ENCODE measurements at regions not wholly inside any gene's neighbourhood (a gene's known extent, or its start where the extent isn't known, plus 50 kb on each side); places are given as distances from the start of the nearest gene placed in this dataset.

DNA sequence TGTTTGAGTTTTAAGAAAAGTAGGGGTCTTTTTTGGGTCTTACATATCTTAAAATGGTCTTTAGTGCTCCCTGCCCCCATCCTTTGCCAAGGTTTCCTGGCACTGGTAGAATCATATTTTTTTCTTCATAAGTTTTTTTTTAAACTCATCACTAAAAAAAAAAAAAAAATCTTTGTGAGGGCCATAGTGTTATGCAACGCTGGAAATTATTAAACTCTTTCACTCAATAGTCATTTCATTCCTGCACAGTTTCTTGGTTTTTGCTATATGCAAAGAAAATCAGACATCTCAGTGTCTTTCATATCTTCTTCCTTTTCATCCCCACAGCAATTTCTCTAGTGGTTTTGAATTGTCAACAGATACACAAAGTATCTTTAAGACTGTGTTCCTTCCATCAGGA lies 95.6 kb downstream of the TMA16 start:
- H3K4me1 ChIP-seq (ENCODE audit: control insufficient read depth in 4 of 4, insufficient read depth in 4 of 4, low read length in 3 of 4), result no peaks in the 10 kb centered on the region
- WGBS, result 60% methylated on average over 1 of the region's 1 CpG
- H3K36me3 ChIP-seq (ENCODE audit: control insufficient read depth in 4 of 4, insufficient read depth in 3 of 4, low read depth in 1 of 4, low read length in 3 of 4), result no peaks in the 10 kb centered on the region
- H3K27ac ChIP-seq (ENCODE audit: low read depth in 1 of 2, low read length in 2 of 2), result no peak overlapping the region
- DNase-seq (ENCODE audit: low spot score), result no peak
- no peak for TF ChIP-seq EGR1 (IDR thresholded peaks at IDR 0.05; ENCODE audit: low read depth in 2 of 2)
- no peak for TF ChIP-seq JUND (IDR thresholded peaks at IDR 0.05)
- no peak for TF ChIP-seq SP1 (IDR thresholded peaks at IDR 0.05)
- no peak for TF ChIP-seq RAD21 (IDR thresholded peaks at IDR 0.05)
- TF ChIP-seq, protein P1, sequence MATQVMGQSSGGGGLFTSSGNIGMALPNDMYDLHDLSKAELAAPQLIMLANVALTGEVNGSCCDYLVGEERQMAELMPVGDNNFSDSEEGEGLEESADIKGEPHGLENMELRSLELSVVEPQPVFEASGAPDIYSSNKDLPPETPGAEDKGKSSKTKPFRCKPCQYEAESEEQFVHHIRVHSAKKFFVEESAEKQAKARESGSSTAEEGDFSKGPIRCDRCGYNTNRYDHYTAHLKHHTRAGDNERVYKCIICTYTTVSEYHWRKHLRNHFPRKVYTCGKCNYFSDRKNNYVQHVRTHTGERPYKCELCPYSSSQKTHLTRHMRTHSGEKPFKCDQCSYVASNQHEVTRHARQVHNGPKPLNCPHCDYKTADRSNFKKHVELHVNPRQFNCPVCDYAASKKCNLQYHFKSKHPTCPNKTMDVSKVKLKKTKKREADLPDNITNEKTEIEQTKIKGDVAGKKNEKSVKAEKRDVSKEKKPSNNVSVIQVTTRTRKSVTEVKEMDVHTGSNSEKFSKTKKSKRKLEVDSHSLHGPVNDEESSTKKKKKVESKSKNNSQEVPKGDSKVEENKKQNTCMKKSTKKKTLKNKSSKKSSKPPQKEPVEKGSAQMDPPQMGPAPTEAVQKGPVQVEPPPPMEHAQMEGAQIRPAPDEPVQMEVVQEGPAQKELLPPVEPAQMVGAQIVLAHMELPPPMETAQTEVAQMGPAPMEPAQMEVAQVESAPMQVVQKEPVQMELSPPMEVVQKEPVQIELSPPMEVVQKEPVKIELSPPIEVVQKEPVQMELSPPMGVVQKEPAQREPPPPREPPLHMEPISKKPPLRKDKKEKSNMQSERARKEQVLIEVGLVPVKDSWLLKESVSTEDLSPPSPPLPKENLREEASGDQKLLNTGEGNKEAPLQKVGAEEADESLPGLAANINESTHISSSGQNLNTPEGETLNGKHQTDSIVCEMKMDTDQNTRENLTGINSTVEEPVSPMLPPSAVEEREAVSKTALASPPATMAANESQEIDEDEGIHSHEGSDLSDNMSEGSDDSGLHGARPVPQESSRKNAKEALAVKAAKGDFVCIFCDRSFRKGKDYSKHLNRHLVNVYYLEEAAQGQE (IDR thresholded peaks at IDR 0.05), result no peak
- TF ChIP-seq, protein P2, sequence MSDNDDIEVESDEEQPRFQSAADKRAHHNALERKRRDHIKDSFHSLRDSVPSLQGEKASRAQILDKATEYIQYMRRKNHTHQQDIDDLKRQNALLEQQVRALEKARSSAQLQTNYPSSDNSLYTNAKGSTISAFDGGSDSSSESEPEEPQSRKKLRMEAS (IDR thresholded peaks at IDR 0.05), result no peak
- TF ChIP-seq, protein P3, sequence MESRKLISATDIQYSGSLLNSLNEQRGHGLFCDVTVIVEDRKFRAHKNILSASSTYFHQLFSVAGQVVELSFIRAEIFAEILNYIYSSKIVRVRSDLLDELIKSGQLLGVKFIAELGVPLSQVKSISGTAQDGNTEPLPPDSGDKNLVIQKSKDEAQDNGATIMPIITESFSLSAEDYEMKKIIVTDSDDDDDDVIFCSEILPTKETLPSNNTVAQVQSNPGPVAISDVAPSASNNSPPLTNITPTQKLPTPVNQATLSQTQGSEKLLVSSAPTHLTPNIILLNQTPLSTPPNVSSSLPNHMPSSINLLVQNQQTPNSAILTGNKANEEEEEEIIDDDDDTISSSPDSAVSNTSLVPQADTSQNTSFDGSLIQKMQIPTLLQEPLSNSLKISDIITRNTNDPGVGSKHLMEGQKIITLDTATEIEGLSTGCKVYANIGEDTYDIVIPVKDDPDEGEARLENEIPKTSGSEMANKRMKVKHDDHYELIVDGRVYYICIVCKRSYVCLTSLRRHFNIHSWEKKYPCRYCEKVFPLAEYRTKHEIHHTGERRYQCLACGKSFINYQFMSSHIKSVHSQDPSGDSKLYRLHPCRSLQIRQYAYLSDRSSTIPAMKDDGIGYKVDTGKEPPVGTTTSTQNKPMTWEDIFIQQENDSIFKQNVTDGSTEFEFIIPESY (IDR thresholded peaks at IDR 0.05), result no peak
- TF ChIP-seq, protein P4, sequence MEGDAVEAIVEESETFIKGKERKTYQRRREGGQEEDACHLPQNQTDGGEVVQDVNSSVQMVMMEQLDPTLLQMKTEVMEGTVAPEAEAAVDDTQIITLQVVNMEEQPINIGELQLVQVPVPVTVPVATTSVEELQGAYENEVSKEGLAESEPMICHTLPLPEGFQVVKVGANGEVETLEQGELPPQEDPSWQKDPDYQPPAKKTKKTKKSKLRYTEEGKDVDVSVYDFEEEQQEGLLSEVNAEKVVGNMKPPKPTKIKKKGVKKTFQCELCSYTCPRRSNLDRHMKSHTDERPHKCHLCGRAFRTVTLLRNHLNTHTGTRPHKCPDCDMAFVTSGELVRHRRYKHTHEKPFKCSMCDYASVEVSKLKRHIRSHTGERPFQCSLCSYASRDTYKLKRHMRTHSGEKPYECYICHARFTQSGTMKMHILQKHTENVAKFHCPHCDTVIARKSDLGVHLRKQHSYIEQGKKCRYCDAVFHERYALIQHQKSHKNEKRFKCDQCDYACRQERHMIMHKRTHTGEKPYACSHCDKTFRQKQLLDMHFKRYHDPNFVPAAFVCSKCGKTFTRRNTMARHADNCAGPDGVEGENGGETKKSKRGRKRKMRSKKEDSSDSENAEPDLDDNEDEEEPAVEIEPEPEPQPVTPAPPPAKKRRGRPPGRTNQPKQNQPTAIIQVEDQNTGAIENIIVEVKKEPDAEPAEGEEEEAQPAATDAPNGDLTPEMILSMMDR (IDR thresholded peaks at IDR 0.05; ENCODE audit: low read depth, low read length, missing input control), result no peak
- TF ChIP-seq NR2F2 (IDR thresholded peaks at IDR 0.05), result no peak
- TF ChIP-seq FOXA2 (IDR thresholded peaks at IDR 0.05), result no peak
- TF ChIP-seq TAF1 (conservative IDR thresholded peaks at IDR 0.05), result no peak
- TF ChIP-seq HNF4G (IDR thresholded peaks at IDR 0.05), result no peak
- TF ChIP-seq YY1 (IDR thresholded peaks at IDR 0.05), result no peak
- no peak for TF ChIP-seq RXRA (IDR thresholded peaks at IDR 0.05)
- TF ChIP-seq, protein P5, sequence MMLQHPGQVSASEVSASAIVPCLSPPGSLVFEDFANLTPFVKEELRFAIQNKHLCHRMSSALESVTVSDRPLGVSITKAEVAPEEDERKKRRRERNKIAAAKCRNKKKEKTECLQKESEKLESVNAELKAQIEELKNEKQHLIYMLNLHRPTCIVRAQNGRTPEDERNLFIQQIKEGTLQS (IDR thresholded peaks at IDR 0.05), result no peak
- no peak overlapping the region for H3K4me3 ChIP-seq (ENCODE audit: low read depth in 1 of 3, low read length in 3 of 3)
- H3K9me3 ChIP-seq (ENCODE audit: control insufficient read depth in 4 of 4, low read length in 3 of 4), result no peaks in the 10 kb centered on the region
- no peak overlapping the region for H3K9ac ChIP-seq (ENCODE audit: low read depth in 1 of 2, low read length in 2 of 2)
- H3K27me3 ChIP-seq (ENCODE audit: control insufficient read depth in 4 of 4, insufficient read depth in 4 of 4, low read length in 3 of 4), result no peaks in the 10 kb centered on the region

DNA sequence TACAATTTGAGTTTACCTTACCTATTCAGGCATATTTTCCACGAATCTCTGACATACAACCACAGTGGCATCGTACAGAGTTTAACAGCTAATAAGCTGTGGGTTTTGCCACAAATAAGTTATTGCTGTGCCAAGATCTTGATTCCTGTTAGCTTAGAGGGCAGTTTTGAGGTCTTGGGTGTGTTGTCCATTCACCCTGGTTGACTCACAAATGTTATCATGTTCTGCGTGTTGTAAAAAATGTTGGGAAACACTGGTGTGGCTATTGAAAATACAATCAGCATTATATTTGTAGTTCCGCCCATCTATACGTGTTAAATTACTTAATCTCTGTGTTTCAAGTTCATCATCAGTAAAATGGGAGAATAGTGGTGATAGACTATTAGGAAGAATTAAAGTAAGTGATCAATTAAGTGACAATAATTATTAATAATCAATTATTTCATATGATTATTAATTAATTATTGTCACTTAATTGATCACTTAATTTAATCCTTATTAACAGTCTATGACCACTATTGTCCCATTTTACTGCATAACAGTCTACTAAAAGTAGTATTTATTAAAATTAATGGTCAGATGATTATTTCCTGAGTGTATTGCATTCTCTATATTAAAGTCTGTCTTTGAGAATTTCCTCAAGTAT lies 96.3 kb downstream of the TMA16 start:
- no peak overlapping the region for H3K4me3 ChIP-seq (ENCODE audit: low read depth in 1 of 3, low read length in 3 of 3)
- H3K27ac ChIP-seq (ENCODE audit: low read depth in 1 of 2, low read length in 2 of 2), result peak overlapping the region in 1 of 2 donors; percentile 6
- no peak overlapping the region for H3K9ac ChIP-seq (ENCODE audit: low read depth in 1 of 2, low read length in 2 of 2)
- no peaks in the 10 kb centered on the region for H3K4me1 ChIP-seq (ENCODE audit: control insufficient read depth in 4 of 4, insufficient read depth in 4 of 4, low read length in 3 of 4)
- no peaks in the 10 kb centered on the region for H3K27me3 ChIP-seq (ENCODE audit: control insufficient read depth in 4 of 4, insufficient read depth in 4 of 4, low read length in 3 of 4)
- WGBS, result 56% methylated on average over 5 of the region's 5 CpGs
- no peak for TF ChIP-seq YY1 (IDR thresholded peaks at IDR 0.05)
- no peak for TF ChIP-seq GABPA (IDR thresholded peaks at IDR 0.05 in 1 of 2, conservative IDR thresholded peaks at IDR 0.05 in 1 of 2)
- TF ChIP-seq, protein P2 (IDR thresholded peaks at IDR 0.05), result no peak
- TF ChIP-seq RAD21 (IDR thresholded peaks at IDR 0.05), result no peak
- TF ChIP-seq NR2F2 (IDR thresholded peaks at IDR 0.05), result no peak
- TF ChIP-seq, protein P3 (IDR thresholded peaks at IDR 0.05), result no peak
- no peak for TF ChIP-seq HNF4A (conservative IDR thresholded peaks at IDR 0.05)
- TF ChIP-seq, protein P4 (IDR thresholded peaks at IDR 0.05; ENCODE audit: low read depth, low read length, missing input control), result no peak
- TF ChIP-seq HNF4G (IDR thresholded peaks at IDR 0.05), result no peak
- H3K9me3 ChIP-seq (ENCODE audit: control insufficient read depth in 4 of 4, low read length in 3 of 4), result no peaks in the 10 kb centered on the region
- no peak for DNase-seq (ENCODE audit: low spot score)
- no peaks in the 10 kb centered on the region for H3K36me3 ChIP-seq (ENCODE audit: control insufficient read depth in 4 of 4, insufficient read depth in 3 of 4, low read depth in 1 of 4, low read length in 3 of 4)

Measured in liver (tissue), 8 donors.